IgD-negative memory B cell (primary cell): ENCODE measurements at regions not wholly inside any gene's neighbourhood (a gene's known extent, or its start where the extent isn't known, plus 50 kb on each side); places are given as distances from the start of the nearest gene placed in this dataset.

ENCODE experiments used
- H3K27ac Mint-ChIP-seq, 3 donors: one replicate each; pipeline ENCODE4 v1.8.0; 2020 to 2022; ENCODE audit warnings: mild to moderate bottlenecking in 3 of 3, mixed read lengths in 3 of 3, moderate library complexity in 1 of 3
- H3K27me3 Mint-ChIP-seq: one replicate; pipeline ENCODE4 v1.8.0; 2021; ENCODE audit warnings: mixed read lengths
- H3K36me3 Mint-ChIP-seq: one replicate; pipeline ENCODE4 v1.8.0; 2020; ENCODE audit warnings: mild to moderate bottlenecking, mixed read lengths
- H3K4me1 Mint-ChIP-seq, 3 donors: one replicate each; pipeline ENCODE4 v1.8.0; 2020 to 2022; ENCODE audit warnings: mixed read lengths in 3 of 3, mild to moderate bottlenecking in 1 of 3
- H3K4me3 Mint-ChIP-seq, 4 donors: one replicate each; pipeline ENCODE4 v1.8.0; 2020 to 2022; ENCODE audit warnings: mild to moderate bottlenecking in 4 of 4, mixed read lengths in 4 of 4, moderate library complexity in 3 of 4
- H3K9me3 Mint-ChIP-seq, 3 donors: one replicate each; pipeline ENCODE4 v1.8.0; 2020 to 2021; ENCODE audit warnings: mixed read lengths in 3 of 3, mild to moderate bottlenecking in 1 of 3

DNA sequence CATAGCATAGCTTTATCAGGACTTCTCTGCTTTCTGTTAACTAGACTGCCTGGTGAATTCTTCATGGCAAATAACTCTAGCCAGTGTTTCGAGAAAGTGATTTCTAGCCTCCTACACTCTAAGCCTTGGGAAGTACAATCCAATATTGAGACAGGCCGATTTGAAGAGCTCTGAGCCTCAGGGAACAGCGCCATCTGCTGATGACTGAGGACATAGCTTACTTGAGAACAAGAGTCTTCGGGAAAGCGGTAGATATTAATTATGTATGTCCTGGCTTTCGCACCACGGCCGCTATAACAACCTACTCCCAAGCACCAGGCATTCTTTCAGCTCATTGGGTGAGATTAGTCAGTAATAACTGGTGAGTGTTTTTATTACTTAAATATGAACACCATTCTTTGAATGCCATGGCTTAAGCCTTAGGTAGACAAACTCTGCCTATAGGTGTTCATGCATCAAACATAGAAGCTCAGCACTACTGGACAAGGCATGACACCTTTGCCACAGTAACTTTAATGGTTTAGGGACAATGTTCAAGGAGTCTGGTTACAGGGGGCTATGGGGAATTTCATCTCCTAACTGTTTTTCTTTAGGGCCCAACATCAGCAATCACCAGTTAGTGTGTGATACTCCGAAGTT is 518.6 kb downstream of the BMP2 start:
- Mint-ChIP-seq H3K4me3 (no peak overlapping the region), H3K9me3 (peaks cover 2 to 8% (median 4%) of the 10 kb centered on the region in 3 donors), H3K27ac (no peak overlapping the region), H3K27me3 (no peaks in the 10 kb centered on the region), H3K36me3 (peaks cover 1% of the 10 kb centered on the region), H3K4me1 (no peaks in the 10 kb centered on the region)

DNA sequence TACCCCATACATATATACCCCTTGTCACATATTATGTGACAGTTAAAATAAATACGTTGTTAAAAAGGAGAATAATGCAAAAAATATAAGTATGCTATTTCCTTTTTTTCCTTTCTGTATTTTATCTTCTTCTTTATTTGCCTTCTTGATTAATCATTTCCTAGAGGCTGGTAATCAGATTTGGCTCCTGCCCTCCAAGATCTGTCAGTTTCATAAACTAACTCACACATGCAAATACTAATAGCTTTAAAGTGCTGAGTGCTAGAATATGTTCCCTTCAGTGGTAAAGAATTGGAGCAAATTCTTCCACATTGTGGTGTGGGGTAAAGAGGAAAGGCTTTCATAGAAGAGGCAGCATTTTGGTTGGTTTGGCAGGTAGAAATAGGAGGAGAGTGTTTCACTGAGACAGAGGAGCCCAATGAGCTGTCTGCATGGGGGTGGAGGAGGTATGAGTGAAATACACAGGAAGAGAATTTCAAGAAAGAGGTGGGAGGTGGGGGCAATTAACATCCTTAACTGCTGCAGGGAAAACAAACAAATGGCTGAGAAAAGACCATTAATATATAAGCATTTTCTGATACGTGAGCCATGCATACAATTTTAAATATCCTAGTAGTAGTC is 523.9 kb downstream of the BMP2 start:
- H3K4me1 Mint-ChIP-seq: no peaks in the 10 kb centered on the region
- H3K36me3 Mint-ChIP-seq: no peaks in the 10 kb centered on the region
- H3K27me3 Mint-ChIP-seq: no peaks in the 10 kb centered on the region
- H3K9me3 Mint-ChIP-seq: peaks cover 5 to 8% (median 6%) of the 10 kb centered on the region in 3 donors
- H3K4me3 Mint-ChIP-seq: no peak overlapping the region
- no peak overlapping the region for H3K27ac Mint-ChIP-seq

DNA sequence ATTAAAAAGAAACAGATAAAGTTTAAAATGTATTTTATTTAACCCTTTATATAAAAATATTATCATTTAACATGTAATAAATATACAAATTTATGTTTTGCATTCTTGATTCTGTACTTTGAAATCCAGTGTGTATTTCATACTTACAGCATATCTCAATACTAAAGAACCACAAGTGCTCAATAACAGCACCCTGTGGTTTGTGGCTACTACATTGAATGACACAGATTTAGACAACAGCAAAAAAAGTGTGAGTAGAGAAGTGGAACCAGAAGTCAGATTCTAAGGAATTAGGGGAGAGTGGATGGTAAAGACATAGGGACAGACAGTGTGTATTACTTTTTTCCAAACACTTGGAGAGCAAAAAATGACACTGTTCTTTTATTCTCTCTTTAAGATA is 524.5 kb downstream of the BMP2 start:
- Mint-ChIP-seq H3K36me3 (no peaks in the 10 kb centered on the region), H3K4me3 (no peak overlapping the region), H3K9me3 (peaks cover 6 to 10% (median 8%) of the 10 kb centered on the region in 3 donors), H3K4me1 (no peaks in the 10 kb centered on the region), H3K27me3 (no peaks in the 10 kb centered on the region), H3K27ac (no peak overlapping the region)

DNA sequence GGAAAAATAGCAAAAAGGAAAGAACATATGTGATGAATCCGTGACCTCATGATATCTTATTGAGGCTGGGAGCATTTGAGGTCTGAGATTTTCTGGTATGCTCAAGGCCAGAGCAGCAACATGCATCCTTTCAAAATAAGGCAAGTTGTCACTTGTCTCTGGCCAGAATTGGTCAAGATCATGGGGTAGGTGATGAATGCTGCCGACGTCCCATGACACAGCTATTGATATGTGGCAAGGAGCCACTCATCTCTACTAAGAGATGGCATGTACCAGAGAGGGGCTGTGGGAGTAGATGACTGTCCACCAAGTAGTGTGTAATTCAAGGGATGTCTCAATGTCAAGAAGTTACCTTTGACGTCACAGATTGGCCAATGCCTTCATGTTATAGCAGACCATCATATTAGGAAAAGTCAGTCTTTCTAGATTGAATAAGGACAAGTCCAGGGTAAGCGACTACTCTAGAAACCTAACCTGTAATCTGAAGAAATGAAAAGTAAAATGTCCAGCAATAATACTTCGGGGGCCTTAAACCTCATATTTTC is 527.4 kb downstream of the BMP2 start:
- Mint-ChIP-seq H3K27me3 (no peaks in the 10 kb centered on the region), H3K4me1 (no peaks in the 10 kb centered on the region)

DNA sequence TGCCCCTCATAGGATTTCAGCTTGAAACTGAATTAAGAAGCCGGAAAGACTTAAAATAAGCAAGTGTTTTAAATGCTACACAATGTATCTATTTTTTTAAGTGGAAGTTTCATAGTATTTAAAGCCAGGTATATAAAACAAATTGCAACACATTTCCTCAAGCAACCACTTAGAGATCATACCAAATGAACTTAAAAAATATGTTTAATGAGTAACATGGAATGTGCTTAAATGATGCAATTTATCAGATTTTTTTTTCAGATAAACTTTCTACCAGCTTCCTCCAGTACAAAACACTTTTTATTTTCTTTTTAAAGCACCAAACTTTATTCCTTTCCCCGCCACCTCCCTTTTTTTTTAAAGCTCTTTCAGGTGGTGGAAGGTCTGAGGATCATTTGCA is 534.3 kb downstream of the BMP2 start:
- no peaks in the 10 kb centered on the region for H3K36me3 Mint-ChIP-seq
- no peak overlapping the region for H3K4me3 Mint-ChIP-seq
- H3K4me1 Mint-ChIP-seq: no peaks in the 10 kb centered on the region
- no peaks in the 10 kb centered on the region for H3K27me3 Mint-ChIP-seq
- H3K27ac Mint-ChIP-seq: no peak overlapping the region
- peaks cover 2 to 11% (median 3%) of the 10 kb centered on the region in 3 donors for H3K9me3 Mint-ChIP-seq

More for the DNA sequence above, 527.4 kb downstream of the BMP2 start:
- Mint-ChIP-seq H3K36me3 (no peaks in the 10 kb centered on the region), H3K27ac (no peak overlapping the region), H3K9me3 (peaks cover 8 to 15% (median 8%) of the 10 kb centered on the region in 3 donors), H3K4me3 (no peak overlapping the region)

DNA sequence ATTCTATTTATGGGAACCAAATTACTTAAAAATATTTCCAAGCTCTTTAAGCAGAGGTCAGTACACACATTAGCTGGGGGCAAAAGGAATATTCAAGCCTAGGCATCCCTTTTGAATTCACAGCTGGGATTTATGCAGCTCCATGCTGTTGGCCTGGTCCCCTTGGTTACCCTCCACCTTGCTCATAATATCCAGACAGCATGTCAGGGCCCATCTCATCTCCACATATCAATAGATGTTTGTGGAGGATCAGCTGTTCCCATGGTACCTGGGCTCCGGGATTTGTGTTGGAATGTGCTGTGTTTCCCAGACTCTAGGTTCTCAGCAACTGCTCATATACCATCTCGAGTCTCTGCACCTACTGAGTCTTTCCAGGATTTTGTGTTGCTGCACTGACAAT is 534.8 kb downstream of the BMP2 start:
- Mint-ChIP-seq H3K36me3 (no peaks in the 10 kb centered on the region), H3K27ac (no peak overlapping the region), H3K4me1 (no peaks in the 10 kb centered on the region), H3K27me3 (no peaks in the 10 kb centered on the region), H3K4me3 (no peak overlapping the region), H3K9me3 (peaks cover 0 to 14% (median 2%) of the 10 kb centered on the region in 3 donors)

DNA sequence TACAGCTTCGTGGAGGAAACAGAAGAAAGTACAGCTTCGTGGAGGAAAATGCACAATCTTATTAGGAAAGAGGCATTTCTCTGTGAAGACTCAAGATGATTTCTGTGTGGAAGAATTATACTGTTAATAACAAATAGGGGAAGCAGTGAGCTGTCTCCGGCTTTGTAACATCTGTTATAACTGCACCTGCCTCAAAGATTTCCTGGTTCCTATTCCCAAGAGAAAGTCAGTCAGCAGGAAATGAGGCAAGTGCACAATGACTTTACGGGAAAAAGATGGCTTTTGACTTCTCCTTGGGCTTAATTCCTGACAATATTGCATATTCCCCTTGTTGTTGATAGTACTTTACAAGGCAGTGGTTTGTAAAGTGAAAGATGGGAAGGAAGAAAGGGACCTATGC is 538.5 kb downstream of the BMP2 start:
- Mint-ChIP-seq H3K4me1 (no peaks in the 10 kb centered on the region), H3K27ac (no peak overlapping the region), H3K4me3 (no peak overlapping the region), H3K36me3 (no peaks in the 10 kb centered on the region), H3K27me3 (no peaks in the 10 kb centered on the region), H3K9me3 (peaks cover 0 to 8% (median 2%) of the 10 kb centered on the region in 3 donors)

DNA sequence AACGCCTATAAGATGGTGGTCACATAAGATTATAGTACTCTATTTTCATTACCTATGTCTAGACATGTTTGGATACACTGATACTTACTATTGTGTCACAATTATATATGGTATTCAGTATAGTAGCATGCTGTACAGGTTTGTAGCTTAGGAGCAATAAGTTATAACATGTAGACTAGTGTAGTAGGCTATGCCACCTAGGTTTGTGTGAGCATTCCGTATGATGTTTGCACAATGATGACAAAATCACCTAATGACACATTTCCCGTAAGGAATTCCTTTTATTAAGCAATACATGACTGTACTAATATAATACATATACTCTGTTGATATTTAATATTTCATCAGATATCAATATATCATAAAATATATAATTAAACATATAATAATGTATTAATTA is 540.7 kb downstream of the BMP2 start:
- no peak overlapping the region for H3K27ac Mint-ChIP-seq
- no peaks in the 10 kb centered on the region for H3K36me3 Mint-ChIP-seq
- no peaks in the 10 kb centered on the region for H3K27me3 Mint-ChIP-seq
- no peak overlapping the region for H3K4me3 Mint-ChIP-seq
- H3K4me1 Mint-ChIP-seq: no peaks in the 10 kb centered on the region
- peaks cover 0 to 8% (median 3%) of the 10 kb centered on the region in 3 donors for H3K9me3 Mint-ChIP-seq

DNA sequence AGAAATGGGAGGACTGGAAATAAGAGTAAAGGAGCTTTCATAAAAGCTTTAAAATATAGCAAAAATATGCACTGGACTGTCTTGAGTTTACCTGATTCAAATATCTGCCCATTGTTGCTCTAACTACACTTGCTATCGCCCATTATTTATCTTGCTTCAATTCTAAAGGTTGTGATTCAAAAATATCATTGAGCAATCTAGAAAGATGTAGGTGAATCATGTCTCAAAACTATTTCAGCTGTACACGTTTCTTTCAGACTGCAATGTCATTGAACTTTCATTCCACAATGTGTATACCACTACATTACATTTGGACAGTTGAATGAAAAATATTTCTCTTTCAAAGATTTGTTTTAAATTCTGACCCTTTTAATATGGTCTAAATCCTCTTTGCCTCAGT is 545.6 kb downstream of the BMP2 start:
- Mint-ChIP-seq H3K36me3 (no peaks in the 10 kb centered on the region), H3K4me1 (no peaks in the 10 kb centered on the region), H3K4me3 (no peak overlapping the region), H3K9me3 (peaks cover 2 to 8% (median 7%) of the 10 kb centered on the region in 3 donors), H3K27me3 (no peaks in the 10 kb centered on the region), H3K27ac (peak overlapping the region in 1 of 3 donors; percentile 36)

DNA sequence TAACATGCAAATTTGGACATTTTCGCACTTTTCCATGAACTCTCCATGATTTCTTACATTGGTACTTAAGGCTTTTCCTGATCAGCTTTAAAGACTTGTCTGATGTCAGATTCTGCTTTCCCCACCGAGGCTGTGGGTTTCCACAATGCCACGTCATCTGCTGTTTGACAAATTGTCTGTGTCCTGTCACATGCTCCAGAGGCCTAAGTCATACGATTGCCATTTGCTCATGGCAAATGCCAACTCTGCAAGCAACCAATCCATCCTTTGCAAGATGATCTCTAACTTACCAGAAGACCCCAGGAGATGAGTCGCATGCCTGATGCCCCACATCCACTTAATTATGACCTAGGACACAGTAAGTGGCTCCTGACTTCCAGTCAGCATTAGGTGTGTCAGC is 556.5 kb downstream of the BMP2 start:
- Mint-ChIP-seq H3K27me3 (no peaks in the 10 kb centered on the region), H3K27ac (no peak overlapping the region), H3K9me3 (peaks cover 8 to 15% (median 9%) of the 10 kb centered on the region in 3 donors), H3K36me3 (no peaks in the 10 kb centered on the region), H3K4me3 (no peak overlapping the region), H3K4me1 (no peaks in the 10 kb centered on the region)

DNA sequence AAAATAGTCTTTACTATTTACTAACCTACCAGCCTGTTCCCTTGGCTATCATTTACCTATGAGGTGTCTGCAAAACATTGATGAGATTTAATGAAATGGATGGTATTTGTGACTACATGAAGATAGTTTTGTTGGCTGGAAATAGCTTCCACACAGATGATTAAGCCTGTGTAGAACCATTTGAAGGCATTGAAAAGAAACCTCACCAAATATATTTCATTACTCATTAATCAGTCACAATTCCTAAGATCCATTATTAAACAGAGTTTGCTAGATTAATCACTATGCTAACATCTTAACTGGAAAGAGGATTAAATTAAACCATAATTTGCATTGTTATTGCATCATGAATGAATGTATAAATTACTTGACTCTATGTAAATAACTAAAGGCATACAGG is 560.3 kb downstream of the BMP2 start:
- Mint-ChIP-seq H3K27me3 (no peaks in the 10 kb centered on the region), H3K4me1 (no peaks in the 10 kb centered on the region), H3K36me3 (no peaks in the 10 kb centered on the region), H3K9me3 (peaks cover 3 to 9% (median 6%) of the 10 kb centered on the region in 3 donors), H3K4me3 (no peak overlapping the region), H3K27ac (no peak overlapping the region)

DNA sequence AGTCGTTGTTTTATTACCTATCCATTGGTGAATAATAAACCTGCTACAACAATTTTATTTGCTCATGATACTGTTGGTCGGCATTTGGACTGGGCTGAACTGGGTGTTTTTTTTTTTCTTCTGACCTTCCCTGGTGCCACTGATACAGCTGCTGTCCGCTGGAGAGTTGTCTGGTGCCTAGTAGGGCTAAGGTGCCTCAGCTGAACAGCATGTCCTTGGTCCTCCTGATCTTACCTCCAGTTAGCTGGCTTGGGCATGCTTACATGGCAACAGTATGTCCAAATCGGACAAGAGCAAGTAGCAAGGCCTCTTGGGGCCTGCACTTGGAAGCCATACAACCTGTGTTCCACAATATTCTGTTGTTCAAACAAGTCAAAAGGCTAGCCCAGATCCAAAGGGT is 563.4 kb downstream of the BMP2 start:
- H3K27ac Mint-ChIP-seq: no peak overlapping the region
- no peaks in the 10 kb centered on the region for H3K4me1 Mint-ChIP-seq
- H3K27me3 Mint-ChIP-seq: no peaks in the 10 kb centered on the region
- H3K4me3 Mint-ChIP-seq: no peak overlapping the region
- H3K36me3 Mint-ChIP-seq: peaks cover 1% of the 10 kb centered on the region
- peaks cover 0 to 9% (median 9%) of the 10 kb centered on the region in 3 donors for H3K9me3 Mint-ChIP-seq

DNA sequence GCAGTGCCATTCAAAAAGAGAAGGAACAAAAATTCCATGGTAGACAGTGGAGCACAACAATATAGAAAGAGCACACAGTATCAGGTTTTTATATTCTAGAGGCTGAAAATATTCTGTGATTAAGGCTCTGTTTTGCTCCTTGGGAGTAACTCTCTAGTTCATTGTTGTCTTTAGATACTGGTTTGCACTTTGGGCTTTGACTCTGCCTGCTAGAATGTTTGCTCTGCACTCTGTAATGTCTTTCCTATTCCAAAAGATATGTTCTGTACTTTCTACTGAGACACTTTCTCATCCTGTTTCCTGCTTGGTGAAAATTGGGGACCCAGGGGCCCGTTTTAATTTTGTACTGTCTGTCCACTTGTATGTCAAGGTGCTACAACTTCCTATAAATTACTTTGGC is 564.7 kb downstream of the BMP2 start:
- Mint-ChIP-seq H3K27ac (no peak overlapping the region), H3K9me3 (peaks cover 0 to 9% (median 9%) of the 10 kb centered on the region in 3 donors), H3K27me3 (no peaks in the 10 kb centered on the region), H3K36me3 (peaks cover 1% of the 10 kb centered on the region), H3K4me3 (no peak overlapping the region), H3K4me1 (no peaks in the 10 kb centered on the region)

DNA sequence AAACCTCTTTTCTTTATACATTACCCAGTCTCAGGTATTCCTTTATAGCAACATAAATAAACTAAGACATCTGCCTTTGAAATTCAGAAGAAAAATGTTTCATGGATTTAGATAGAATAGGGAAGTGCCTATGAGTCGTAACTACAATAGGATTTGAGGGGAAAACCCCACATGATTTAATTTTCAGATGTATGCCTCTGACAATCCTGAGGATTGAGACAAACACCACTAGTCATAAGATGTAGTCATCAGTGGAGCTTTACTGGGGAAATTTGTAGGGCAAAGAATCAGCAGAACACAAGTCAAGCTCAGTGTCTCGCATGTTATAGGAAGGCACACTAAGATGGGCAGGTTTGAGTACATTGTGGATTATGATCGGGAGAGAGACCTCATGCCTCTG is 566.4 kb downstream of the BMP2 start:
- Mint-ChIP-seq H3K36me3 (peaks cover 1% of the 10 kb centered on the region), H3K27me3 (no peaks in the 10 kb centered on the region)

DNA sequence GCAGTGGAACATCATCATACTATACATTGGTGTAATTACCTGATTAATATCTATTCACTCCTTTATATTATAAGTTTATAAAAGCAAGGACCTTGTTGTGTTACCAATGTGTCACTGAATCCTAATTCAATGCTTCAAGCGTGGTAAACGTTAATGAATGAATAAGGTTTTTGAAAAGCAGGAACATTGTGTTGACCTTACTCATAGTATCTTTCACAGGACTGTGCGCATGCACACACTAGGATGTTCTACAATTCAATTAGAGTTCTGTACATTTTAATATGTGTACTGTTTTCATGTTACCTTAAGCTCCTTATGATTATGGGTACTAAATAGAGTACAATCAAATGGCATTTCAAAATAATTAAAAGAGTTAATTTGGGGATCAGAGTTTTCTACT is 578.5 kb downstream of the BMP2 start:
- H3K27ac Mint-ChIP-seq: no peak overlapping the region
- H3K36me3 Mint-ChIP-seq: no peaks in the 10 kb centered on the region
- peaks cover 4 to 10% (median 5%) of the 10 kb centered on the region in 3 donors for H3K9me3 Mint-ChIP-seq
- H3K27me3 Mint-ChIP-seq: no peaks in the 10 kb centered on the region
- no peaks in the 10 kb centered on the region for H3K4me1 Mint-ChIP-seq
- no peak overlapping the region for H3K4me3 Mint-ChIP-seq

More for the DNA sequence above, 566.4 kb downstream of the BMP2 start:
- Mint-ChIP-seq H3K9me3 (peaks cover 2 to 11% (median 3%) of the 10 kb centered on the region in 3 donors), H3K4me3 (no peak overlapping the region), H3K4me1 (no peaks in the 10 kb centered on the region), H3K27ac (no peak overlapping the region)

DNA sequence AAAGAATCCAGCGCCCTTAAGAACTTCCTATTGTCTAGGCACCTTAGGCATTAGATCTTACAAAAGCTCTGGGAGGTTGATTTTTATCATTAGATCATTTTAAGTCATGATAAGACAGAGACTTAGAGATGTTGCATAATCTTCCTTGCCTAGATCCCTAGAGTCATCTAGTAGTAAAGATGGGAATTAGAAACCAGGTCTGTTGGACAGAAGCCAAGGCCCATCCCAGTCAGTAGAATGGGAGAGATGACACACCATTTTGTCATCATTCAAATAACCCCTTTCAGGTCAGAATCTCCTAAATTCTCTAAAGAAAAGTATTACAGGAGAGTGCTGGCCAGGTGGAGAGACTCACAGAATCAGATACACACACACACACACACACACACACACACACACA is 579.1 kb downstream of the BMP2 start:
- no peaks in the 10 kb centered on the region for H3K27me3 Mint-ChIP-seq
- H3K4me1 Mint-ChIP-seq: no peaks in the 10 kb centered on the region
- H3K4me3 Mint-ChIP-seq: no peak overlapping the region
- peaks cover 4 to 10% (median 5%) of the 10 kb centered on the region in 3 donors for H3K9me3 Mint-ChIP-seq
- H3K27ac Mint-ChIP-seq: no peak overlapping the region
- H3K36me3 Mint-ChIP-seq: no peaks in the 10 kb centered on the region
